H1 (cell line): ENCODE measurements at regions not wholly inside any gene's neighbourhood (a gene's known extent, or its start where the extent isn't known, plus 50 kb on each side); places are given as distances from the start of the nearest gene placed in this dataset.

Experiments used
- EZH2 ChIP-seq: fragments of 200-600 bp; sonication (generic); IDR thresholded peaks from 2 replicates; pipeline ENCODE4 v1.7.1; 2012; ENCODE audit warnings: low read depth, mild to moderate bottlenecking, moderate library complexity, low read length, inconsistent platforms; ENCODE audit not compliant: severe bottlenecking
- KDM4A ChIP-seq: IDR thresholded peaks from one replicate; pipeline ENCODE4 v1.7.1; 2012; ENCODE audit warnings: low read depth, mild to moderate bottlenecking, moderate library complexity, low read length, inconsistent platforms; ENCODE audit not compliant: severe bottlenecking
- MAFK ChIP-seq: IDR thresholded peaks from 2 replicates; pipeline ENCODE4 v1.6.1; 2012; ENCODE audit warnings: low read depth, mild to moderate bottlenecking, improper control_type of control experiment, low read length
- POLR2AphosphoS5 ChIP-seq: IDR thresholded peaks from 2 replicates; pipeline ENCODE4 v1.6.1; 2011; ENCODE audit warnings: low read depth, low read length

GRCh38 chr7:17617857-17618651, 319.6 kb downstream of the AHR start:
- no peak for TF ChIP-seq POLR2AphosphoS5
- no peak for TF ChIP-seq KDM4A
- TF ChIP-seq EZH2 = no peak
- TF ChIP-seq MAFK = no peak
